ENCODE measurements at regions not wholly inside any gene's neighbourhood (a gene's known extent, or its start where the extent isn't known, plus 50 kb on each side); places are given as distances from the start of the nearest gene placed in this dataset.

DNA sequence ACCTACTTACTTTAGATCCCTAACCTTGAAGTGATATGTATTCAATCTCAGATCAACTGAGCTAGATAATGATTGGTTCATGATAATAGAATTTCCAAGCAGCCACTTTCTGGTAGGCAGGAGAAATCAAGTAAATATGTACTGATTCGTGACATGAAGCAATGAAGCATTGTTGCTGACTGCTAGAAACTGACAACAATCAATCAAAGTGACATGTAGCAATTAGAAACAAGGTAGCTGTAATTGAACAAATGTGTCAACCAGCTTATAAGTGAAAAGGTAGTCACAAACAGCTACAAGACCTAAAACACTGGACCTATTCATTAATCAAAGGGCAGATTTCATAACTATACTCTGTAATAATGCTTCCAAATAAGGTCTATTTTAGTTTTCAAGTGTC is 62.4 kb downstream of the PABPC4L start:
- TF ChIP-seq PKNOX1 (IDR thresholded peaks at IDR 0.05) (peak; percentile 54), SP1 (IDR thresholded peaks at IDR 0.05) (no peak), BHLHE40 (IDR thresholded peaks at IDR 0.05; ENCODE audit: borderline replicate concordance) (no peak), SUZ12 (IDR thresholded peaks at IDR 0.05) (no peak), NFRKB (IDR thresholded peaks at IDR 0.05) (no peak), FOXK2 (IDR thresholded peaks at IDR 0.05) (no peak), FOXA1 (IDR thresholded peaks at IDR 0.05) (no peak), ELF4 (IDR thresholded peaks at IDR 0.05) (no peak), FOXM1 (IDR thresholded peaks at IDR 0.05; ENCODE audit: borderline replicate concordance) (no peak), L3MBTL2 (conservative IDR thresholded peaks at IDR 0.05) (no peak), TARDBP (IDR thresholded peaks at IDR 0.05) (no peak)

Data from HEK293T (cell line).